ENCODE measurements at regions not wholly inside any gene's neighbourhood (a gene's known extent, or its start where the extent isn't known, plus 50 kb on each side); places are given as distances from the start of the nearest gene placed in this dataset.
"Not testable (repeated sequence)": the region's sequence is repeated elsewhere in the genome, so short reads cannot be mapped to it uniquely, and the experiment has no call there.

- H4K20me1 ChIP-seq (ENCODE audit: insufficient read depth, low read length) = no peaks in the 10 kb centered on the region
- no peak overlapping the region for H3K27ac ChIP-seq (ENCODE audit: low read depth in 1 of 2, low read length in 2 of 2)
- H3K9me3 ChIP-seq (replicated peaks in 1 of 2; ENCODE audit: control insufficient read depth in 1 of 2, insufficient read depth in 1 of 2, low read length in 2 of 2) = peaks cover 0 to 3% of the 10 kb centered on the region in 2 donors
- no peaks in the 10 kb centered on the region for H3K27me3 ChIP-seq (ENCODE audit: control insufficient read depth in 2 of 2, insufficient read depth in 2 of 2, low read length in 2 of 2)
- H2AFZ ChIP-seq (ENCODE audit: insufficient read depth, low read depth, low read length, poor library complexity, severe bottlenecking) = no peak overlapping the region
- no peaks in the 10 kb centered on the region for H3K4me1 ChIP-seq (ENCODE audit: control insufficient read depth in 1 of 2, insufficient read depth in 2 of 2, low read length in 2 of 2)
- no peak for DNase-seq
- Mint-ChIP-seq H3K4me1 (no peaks in the 10 kb centered on the region), H3K27me3 (ENCODE audit: low read depth in 3 of 3) (no peaks in the 10 kb centered on the region), H3K36me3 (no peaks in the 10 kb centered on the region), H3K27ac (no peak overlapping the region), H3K9me3 (peaks cover 7 to 16% (median 8%) of the 10 kb centered on the region in 7 donors), H3K4me3 (no peak overlapping the region)
- H3K4me3 ChIP-seq (replicated peaks in 1 of 3; ENCODE audit: low read depth in 2 of 3, low read length in 3 of 3) = no peak overlapping the region
- WGBS (ENCODE audit: insufficient coverage) = no CpG with 5 or more reads among the region's 2 CpGs
- no peak overlapping the region for H3K4me2 ChIP-seq (replicated peaks; ENCODE audit: extremely low read depth, low read length, poor library complexity, severe bottlenecking)
- no peaks in the 10 kb centered on the region for H3K79me2 ChIP-seq (ENCODE audit: insufficient read depth, low read length)
- intact Hi-C loops (cut with micrococcal nuclease) = no loop called here
- TF ChIP-seq CTCF (IDR thresholded peaks at IDR 0.05) = no peak
- no peaks in the 10 kb centered on the region for H3K36me3 ChIP-seq (replicated peaks in 1 of 2; ENCODE audit: control insufficient read depth in 1 of 2, insufficient read depth in 2 of 2, low read length in 2 of 2)
- H3K9ac ChIP-seq (ENCODE audit: insufficient read depth, low read length, poor library complexity, severe bottlenecking) = no peak overlapping the region
Measured at GRCh38 chr3:153553605-153553945, 391.5 kb downstream of the RAP2B start.

- Histone ChIP-seq H3K4me1 (ENCODE audit: control insufficient read depth in 1 of 2, insufficient read depth in 2 of 2, low read length in 2 of 2) (no peaks in the 10 kb centered on the region), H3K4me2 (replicated peaks; ENCODE audit: extremely low read depth, low read length, poor library complexity, severe bottlenecking) (no peak overlapping the region), H3K9me3 (replicated peaks in 1 of 2; ENCODE audit: control insufficient read depth in 1 of 2, insufficient read depth in 1 of 2, low read length in 2 of 2) (peaks cover 0 to 3% of the 10 kb centered on the region in 2 donors), H3K36me3 (replicated peaks in 1 of 2; ENCODE audit: control insufficient read depth in 1 of 2, insufficient read depth in 2 of 2, low read length in 2 of 2) (no peaks in the 10 kb centered on the region), H3K27me3 (ENCODE audit: control insufficient read depth in 2 of 2, insufficient read depth in 2 of 2, low read length in 2 of 2) (no peaks in the 10 kb centered on the region), H4K20me1 (ENCODE audit: insufficient read depth, low read length) (no peaks in the 10 kb centered on the region), H3K79me2 (ENCODE audit: insufficient read depth, low read length) (no peaks in the 10 kb centered on the region), H3K27ac (ENCODE audit: low read depth in 1 of 2, low read length in 2 of 2) (no peak overlapping the region), H2AFZ (ENCODE audit: insufficient read depth, low read depth, low read length, poor library complexity, severe bottlenecking) (no peak overlapping the region), H3K9ac (ENCODE audit: insufficient read depth, low read length, poor library complexity, severe bottlenecking) (no peak overlapping the region), H3K4me3 (replicated peaks in 1 of 3; ENCODE audit: low read depth in 2 of 3, low read length in 3 of 3) (no peak overlapping the region)
- Mint-ChIP-seq H3K4me1 (no peaks in the 10 kb centered on the region), H3K27me3 (ENCODE audit: low read depth in 3 of 3) (peaks cover 0 to 2% (median 0%) of the 10 kb centered on the region in 3 donors), H3K27ac (no peak overlapping the region), H3K9me3 (peaks cover 14 to 34% (median 23%) of the 10 kb centered on the region in 7 donors), H3K4me3 (no peak overlapping the region), H3K36me3 (no peaks in the 10 kb centered on the region)
- no peak for TF ChIP-seq CTCF (IDR thresholded peaks at IDR 0.05)
- no peak for DNase-seq
- intact Hi-C loops (cut with micrococcal nuclease) = no loop called here
- WGBS (ENCODE audit: insufficient coverage) = no CpG with 5 or more reads among the region's 2 CpGs
Measured at GRCh38 chr3:153555919-153556318, 393.9 kb downstream of the RAP2B start.

GRCh38 chr3:153559366-153559765 is 397.3 kb downstream of the RAP2B start:
- H3K4me3 ChIP-seq (replicated peaks in 1 of 3; ENCODE audit: low read depth in 2 of 3, low read length in 3 of 3); H3K4me1 Mint-ChIP-seq; DNase-seq; H3K27ac ChIP-seq (ENCODE audit: low read depth in 1 of 2, low read length in 2 of 2); H3K79me2 ChIP-seq (ENCODE audit: insufficient read depth, low read length); H3K36me3 ChIP-seq (replicated peaks in 1 of 2; ENCODE audit: control insufficient read depth in 1 of 2, insufficient read depth in 2 of 2, low read length in 2 of 2); H3K9ac ChIP-seq (ENCODE audit: insufficient read depth, low read length, poor library complexity, severe bottlenecking); H3K36me3 Mint-ChIP-seq; H3K4me1 ChIP-seq (ENCODE audit: control insufficient read depth in 1 of 2, insufficient read depth in 2 of 2, low read length in 2 of 2); intact Hi-C loops (cut with micrococcal nuclease); H2AFZ ChIP-seq (ENCODE audit: insufficient read depth, low read depth, low read length, poor library complexity, severe bottlenecking); H3K27me3 Mint-ChIP-seq (ENCODE audit: low read depth in 3 of 3); H3K27ac Mint-ChIP-seq; H3K4me2 ChIP-seq (replicated peaks; ENCODE audit: extremely low read depth, low read length, poor library complexity, severe bottlenecking); H4K20me1 ChIP-seq (ENCODE audit: insufficient read depth, low read length); H3K27me3 ChIP-seq (ENCODE audit: control insufficient read depth in 2 of 2, insufficient read depth in 2 of 2, low read length in 2 of 2); H3K4me3 Mint-ChIP-seq: not testable (repeated sequence)
- peaks cover 26 to 52% (median 37%) of the 10 kb centered on the region in 7 donors for H3K9me3 Mint-ChIP-seq
- 100% methylated on average over 1 of the region's 1 CpG for whole genome bisulfite sequencing (ENCODE audit: insufficient coverage)
- peaks cover 12 to 13% of the 10 kb centered on the region in 2 donors for H3K9me3 ChIP-seq (replicated peaks in 1 of 2; ENCODE audit: control insufficient read depth in 1 of 2, insufficient read depth in 1 of 2, low read length in 2 of 2)

Measured in CD14-positive monocyte (primary cell).